ENCODE measurements at regions not wholly inside any gene's neighbourhood (a gene's known extent, or its start where the extent isn't known, plus 50 kb on each side); places are given as distances from the start of the nearest gene placed in this dataset.

DNA sequence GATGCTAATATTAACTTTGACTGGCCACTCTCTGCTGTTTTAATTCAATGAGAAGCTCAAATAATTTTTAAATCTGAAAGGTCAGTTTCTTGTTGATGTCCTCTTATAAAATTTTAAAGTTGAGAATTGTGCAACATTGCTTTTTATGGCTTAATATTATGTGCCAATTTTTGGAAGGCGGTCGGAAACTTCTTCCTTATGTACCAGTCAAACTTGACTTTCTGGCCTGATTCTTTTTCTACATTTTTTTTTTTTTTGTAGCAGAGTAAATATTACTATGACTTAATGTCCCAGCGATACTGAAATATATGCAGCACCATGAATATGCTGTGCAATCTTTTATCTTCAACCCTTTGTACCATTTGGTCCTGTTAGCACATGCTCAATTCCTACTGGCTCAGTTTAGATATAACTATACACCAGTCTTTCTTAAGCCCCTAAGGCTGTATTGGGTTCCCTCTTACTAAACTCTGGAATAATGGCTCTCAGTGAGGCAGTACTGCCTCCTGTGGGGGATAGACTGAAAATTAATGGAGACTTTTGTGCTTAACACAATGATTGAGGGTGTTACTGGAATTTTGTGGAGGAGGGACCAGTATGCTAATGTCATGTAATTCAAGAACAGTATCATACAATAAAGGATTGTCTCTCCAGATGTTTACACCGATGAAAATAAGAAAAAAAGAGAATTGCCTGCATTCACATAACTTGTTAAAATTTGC is 156.4 kb upstream of the SYNCRIP start:
- no peak for TF ChIP-seq GATA3 (IDR thresholded peaks at IDR 0.05; ENCODE audit: low read depth, low read length)
- TF ChIP-seq GATA2 (IDR thresholded peaks at IDR 0.05; ENCODE audit: low read depth, low read length) = no peak

Measured in SH-SY5Y (cell line).